PC-3 (cell line): ENCODE measurements at regions not wholly inside any gene's neighbourhood (a gene's known extent, or its start where the extent isn't known, plus 50 kb on each side); places are given as distances from the start of the nearest gene placed in this dataset.

Experiments
- ATAC-seq: fragments of 200-7000 bp; cut with Tn5 transposase; 2 replicates; pipeline ENCODE4 v1.9.1; 2020; ENCODE audit warnings: mild to moderate bottlenecking, moderate library complexity
- BruUV-seq: library from RNA; stranded (reverse); fragments of 400-500 nt; replicated peaks from 2 replicates; lab custom pipeline; 2021; lab: Mats Ljungman, UMichigan
- CTCF ChIA-PET: fragments of 300-600 bp; sonication (Branson Sonifier 250); formaldehyde crosslinking; loops from one replicate; lab custom pipeline; 2022; ENCODE audit warnings: antibody characterized with exemption; lab: Charles Lee
- POLR2A ChIA-PET: fragments of 300-600 bp; sonication (Branson Sonifier 250); formaldehyde crosslinking; loops from one replicate; lab custom pipeline; 2022; ENCODE audit warnings: antibody characterized with exemption; ENCODE audit not compliant: unreplicated experiment; lab: Charles Lee
- DNase-seq: peaks from one replicate; pipeline ENCODE4 v3.0.0-alpha.2; 2015
- H2AFZ ChIP-seq: fragments of 300-600 bp; sonication (generic); 2 replicates; pipeline ENCODE4 v1.6.0; 2016; ENCODE audit warnings: antibody characterized with exemption, low read length
- H3F3A ChIP-seq: fragments of 300-600 bp; sonication (generic); one replicate; pipeline ENCODE4 v1.6.0; 2017; ENCODE audit warnings: antibody characterized with exemption, low read length, control low read depth, mild to moderate bottlenecking; ENCODE audit not compliant: unreplicated experiment
- H3K27ac ChIP-seq: fragments of 300-600 bp; sonication (generic); 2 replicates; pipeline ENCODE4 v1.5.1; 2016; ENCODE audit warnings: mild to moderate bottlenecking, low read length
- H3K27me3 ChIP-seq: fragments of 300-600 bp; sonication (generic); 2 replicates; pipeline ENCODE4 v1.6.1; 2016; ENCODE audit warnings: low read length, mixed read lengths
- H3K36me3 ChIP-seq: fragments of 300-600 bp; sonication (generic); 2 replicates; pipeline ENCODE4 v1.6.1; 2016; ENCODE audit warnings: low read depth, mixed run types, low read length, mixed read lengths
- H3K4me1 ChIP-seq: fragments of 300-600 bp; sonication (generic); 2 replicates; pipeline ENCODE4 v1.5.1; 2016; ENCODE audit warnings: low read length; ENCODE audit not compliant: insufficient read depth
- H3K4me2 ChIP-seq: fragments of 300-600 bp; sonication (generic); 2 replicates; pipeline ENCODE4 v1.6.0; 2016; ENCODE audit warnings: low read length
- H3K4me3 ChIP-seq: fragments of 300-600 bp; sonication (generic); 2 replicates; pipeline ENCODE4 v1.5.1; 2016; ENCODE audit warnings: mild to moderate bottlenecking, low read length, mixed read lengths
- H3K79me2 ChIP-seq: fragments of 300-600 bp; sonication (generic); 2 replicates; pipeline ENCODE4 v1.6.1; 2017; ENCODE audit warnings: low read length, mixed read lengths
- H3K9ac ChIP-seq: fragments of 300-600 bp; sonication (generic); 2 replicates; pipeline ENCODE4 v1.6.0; 2016; ENCODE audit warnings: mild to moderate bottlenecking, low read length
- H3K9me2 ChIP-seq: fragments of 300-600 bp; sonication (generic); replicated peaks from 2 replicates; pipeline ENCODE4 v1.6.1; 2016; ENCODE audit warnings: mixed run types, low read length, mixed read lengths
- H3K9me3 ChIP-seq: fragments of 300-600 bp; sonication (generic); 2 replicates; pipeline ENCODE4 v1.6.1; 2016; ENCODE audit warnings: low read length, mixed read lengths
- H4K20me1 ChIP-seq: fragments of 300-600 bp; sonication (generic); 2 replicates; pipeline ENCODE4 v1.6.1; 2016; ENCODE audit warnings: low read length, mixed read lengths
- EZH2 ChIP-seq: fragments of 300-600 bp; sonication (generic); IDR thresholded peaks from one replicate; pipeline ENCODE4 v1.6.1; 2017; ENCODE audit warnings: antibody characterized with exemption, mild to moderate bottlenecking, low read length; ENCODE audit not compliant: unreplicated experiment
- EZH2phosphoT487 ChIP-seq: fragments of 300-600 bp; sonication (generic); IDR thresholded peaks from 2 replicates; pipeline ENCODE4 v1.6.1; 2018; ENCODE audit warnings: mild to moderate bottlenecking, antibody characterized with exemption, low read length, borderline replicate concordance
- intact Hi-C: fragments of 100-400 bp; cut with micrococcal nuclease; formaldehyde crosslinking; loops from 2 replicates; pipeline ENCODE4 v1.9.0; 2023
- TF ChIP-seq, protein P1 (sequence below): fragments of 300-600 bp; sonication (generic); conservative IDR thresholded peaks from 2 replicates; pipeline ENCODE4 v1.5.1; 2017; ENCODE audit warnings: antibody characterized with exemption, low read depth, mild to moderate bottlenecking, low read length

DNA sequence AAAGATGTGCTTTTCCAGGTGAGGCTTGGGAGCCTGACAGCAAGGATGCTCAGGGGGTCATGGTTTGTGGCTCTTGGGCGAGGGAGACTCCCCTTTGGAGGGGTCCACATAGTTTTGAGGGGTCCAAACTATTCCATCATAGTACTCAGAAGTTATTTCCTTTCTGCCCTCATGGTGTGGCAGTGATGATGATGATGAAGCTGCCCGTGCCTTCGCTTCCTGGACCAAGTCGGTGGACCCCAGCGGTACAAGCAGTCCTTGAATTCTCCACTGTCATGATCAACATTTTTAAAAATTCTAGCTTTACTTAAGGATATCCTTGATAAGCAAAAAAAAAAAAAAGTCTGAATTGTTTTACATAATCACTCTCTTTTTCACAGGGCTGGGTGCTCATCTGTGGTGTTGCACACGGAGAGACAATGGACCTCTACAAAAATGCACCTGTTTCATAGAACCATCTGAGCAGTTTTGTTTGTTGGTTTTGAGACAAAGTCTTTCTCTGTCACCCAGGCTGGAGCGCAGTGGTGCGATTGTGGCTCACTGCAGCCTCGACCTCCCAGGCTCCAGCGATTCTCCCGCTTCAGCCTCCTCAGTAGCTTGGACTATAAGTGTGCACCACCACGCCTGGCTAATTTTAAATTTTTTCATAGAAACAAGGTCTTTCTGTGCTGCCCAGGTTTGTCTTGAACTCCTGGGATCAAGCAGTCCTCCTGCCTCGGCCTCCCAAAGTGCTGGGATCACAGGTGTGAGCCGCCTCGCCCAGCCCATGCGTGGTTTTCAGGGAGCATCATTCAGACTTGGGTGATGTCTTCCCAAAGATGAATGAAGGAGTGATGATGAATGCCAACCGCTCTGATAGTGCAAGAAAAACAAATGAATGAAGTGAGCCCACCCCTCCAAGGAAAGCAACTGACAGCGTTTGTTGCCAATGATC is 271.4 kb upstream of the HDAC4 start:
- Histone ChIP-seq H4K20me1 (no peaks in the 10 kb centered on the region), H3K9me2 (no peaks in the 10 kb centered on the region), H3F3A (no peaks in the 10 kb centered on the region), H2AFZ (no peak overlapping the region), H3K9ac (no peak overlapping the region), H3K4me2 (no peak overlapping the region), H3K36me3 (no peaks in the 10 kb centered on the region), H3K27ac (no peak overlapping the region), H3K27me3 (peaks cover 48% of the 10 kb centered on the region), H3K9me3 (no peaks in the 10 kb centered on the region), H3K4me1 (no peaks in the 10 kb centered on the region), H3K4me3 (no peak overlapping the region), H3K79me2 (no peaks in the 10 kb centered on the region)
- DNase-seq (no peak), ATAC-seq (no peak)
- TF ChIP-seq EZH2phosphoT487 (no peak), EZH2 (no peak)
- TF ChIP-seq, protein P1, sequence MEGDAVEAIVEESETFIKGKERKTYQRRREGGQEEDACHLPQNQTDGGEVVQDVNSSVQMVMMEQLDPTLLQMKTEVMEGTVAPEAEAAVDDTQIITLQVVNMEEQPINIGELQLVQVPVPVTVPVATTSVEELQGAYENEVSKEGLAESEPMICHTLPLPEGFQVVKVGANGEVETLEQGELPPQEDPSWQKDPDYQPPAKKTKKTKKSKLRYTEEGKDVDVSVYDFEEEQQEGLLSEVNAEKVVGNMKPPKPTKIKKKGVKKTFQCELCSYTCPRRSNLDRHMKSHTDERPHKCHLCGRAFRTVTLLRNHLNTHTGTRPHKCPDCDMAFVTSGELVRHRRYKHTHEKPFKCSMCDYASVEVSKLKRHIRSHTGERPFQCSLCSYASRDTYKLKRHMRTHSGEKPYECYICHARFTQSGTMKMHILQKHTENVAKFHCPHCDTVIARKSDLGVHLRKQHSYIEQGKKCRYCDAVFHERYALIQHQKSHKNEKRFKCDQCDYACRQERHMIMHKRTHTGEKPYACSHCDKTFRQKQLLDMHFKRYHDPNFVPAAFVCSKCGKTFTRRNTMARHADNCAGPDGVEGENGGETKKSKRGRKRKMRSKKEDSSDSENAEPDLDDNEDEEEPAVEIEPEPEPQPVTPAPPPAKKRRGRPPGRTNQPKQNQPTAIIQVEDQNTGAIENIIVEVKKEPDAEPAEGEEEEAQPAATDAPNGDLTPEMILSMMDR, result no peak
- CTCF ChIA-PET, result no interaction called here
- POLR2A ChIA-PET, result no interaction called here
- no TSS peak for BruUV-seq
- intact Hi-C loops, result no loop called here

DNA sequence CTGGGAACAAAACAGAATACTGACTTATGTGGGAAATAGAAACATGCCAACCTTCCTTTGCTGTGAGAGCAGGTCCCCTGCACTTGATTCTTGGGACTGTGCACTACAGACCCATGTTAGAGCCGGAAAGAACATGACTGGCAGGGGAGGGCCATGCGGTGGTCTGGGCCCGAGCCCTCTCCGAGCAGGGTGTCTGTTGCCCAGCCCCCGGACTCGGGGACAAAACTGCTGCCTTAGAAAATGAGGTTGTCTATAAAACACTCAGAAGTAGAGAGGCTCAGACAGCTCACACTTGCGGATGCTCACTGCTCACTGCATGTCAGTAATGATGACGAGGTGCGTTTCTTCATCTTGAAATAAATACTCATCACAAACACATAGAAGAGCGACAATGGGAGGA is 270.7 kb upstream of the HDAC4 start:
- H3F3A ChIP-seq, result no peaks in the 10 kb centered on the region
- ATAC-seq (no peak), DNase-seq (no peak)
- intact Hi-C loops, result no loop called here
- H3K36me3 ChIP-seq, result no peaks in the 10 kb centered on the region
- H3K4me2 ChIP-seq, result no peak overlapping the region
- no peaks in the 10 kb centered on the region for H3K79me2 ChIP-seq
- no peak overlapping the region for H3K4me3 ChIP-seq
- ChIA-PET CTCF (no interaction called here), POLR2A (no interaction called here)
- H3K9me3 ChIP-seq, result no peaks in the 10 kb centered on the region
- H3K27ac ChIP-seq, result no peak overlapping the region
- no peak overlapping the region for H2AFZ ChIP-seq
- H3K9ac ChIP-seq, result no peak overlapping the region
- no TSS peak for BruUV-seq
- H3K27me3 ChIP-seq, result peaks cover 51% of the 10 kb centered on the region
- no peaks in the 10 kb centered on the region for H3K4me1 ChIP-seq
- TF ChIP-seq, protein P1, result no peak
- TF ChIP-seq EZH2phosphoT487, result no peak
- no peak for TF ChIP-seq EZH2
- H3K9me2 ChIP-seq, result no peaks in the 10 kb centered on the region
- no peaks in the 10 kb centered on the region for H4K20me1 ChIP-seq

DNA sequence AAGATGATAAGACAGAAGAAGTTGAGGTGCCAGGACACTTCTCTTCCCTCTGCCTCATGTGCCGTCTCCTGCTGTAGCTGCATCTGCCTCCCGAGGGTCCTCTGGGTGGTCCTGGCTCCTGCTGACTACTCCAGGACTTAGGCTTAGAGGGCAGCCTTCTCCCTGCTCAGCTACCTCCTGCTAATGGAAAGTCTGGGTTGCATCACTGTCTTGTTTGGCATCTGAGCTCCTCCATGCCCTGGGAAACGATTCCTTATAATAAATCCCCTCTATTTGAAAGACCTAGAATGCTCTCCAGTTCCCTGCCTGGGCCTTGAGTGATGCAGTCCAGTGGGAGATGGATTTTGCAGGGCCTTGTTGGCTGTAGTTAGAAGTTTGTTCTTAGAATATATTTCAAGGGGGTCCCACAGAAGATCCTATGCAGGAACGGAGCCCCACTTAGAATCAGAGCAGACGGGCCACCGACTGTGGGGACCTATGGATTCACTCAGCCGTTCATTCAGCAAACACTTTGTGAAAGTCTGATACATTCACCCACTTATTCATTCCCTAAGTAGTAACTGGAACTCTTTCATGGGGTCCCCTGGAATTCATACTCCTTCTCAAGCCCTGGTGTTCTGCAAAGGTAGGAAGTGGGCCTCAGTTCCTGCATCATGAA is 269.8 kb upstream of the HDAC4 start:
- H3K79me2 ChIP-seq, result no peaks in the 10 kb centered on the region
- no peaks in the 10 kb centered on the region for H3K9me2 ChIP-seq
- H3K4me3 ChIP-seq, result no peak overlapping the region
- no peak overlapping the region for H3K9ac ChIP-seq
- intact Hi-C loops, result no loop called here
- H3K4me1 ChIP-seq, result no peaks in the 10 kb centered on the region
- no peaks in the 10 kb centered on the region for H3K36me3 ChIP-seq
- no peak overlapping the region for H2AFZ ChIP-seq
- ChIA-PET CTCF (no interaction called here), POLR2A (no interaction called here)
- no peaks in the 10 kb centered on the region for H4K20me1 ChIP-seq
- no peak overlapping the region for H3K4me2 ChIP-seq
- H3K27ac ChIP-seq, result no peak overlapping the region
- H3F3A ChIP-seq, result no peaks in the 10 kb centered on the region
- DNase-seq, result no peak
- no peak for ATAC-seq
- TF ChIP-seq EZH2 (no peak), EZH2phosphoT487 (no peak)
- TF ChIP-seq, protein P1, result no peak
- H3K27me3 ChIP-seq, result peaks cover 51% of the 10 kb centered on the region
- no TSS peak for BruUV-seq
- H3K9me3 ChIP-seq, result no peaks in the 10 kb centered on the region
